ENCODE measurements at regions not wholly inside any gene's neighbourhood (a gene's known extent, or its start where the extent isn't known, plus 50 kb on each side); places are given as distances from the start of the nearest gene placed in this dataset.

DNA sequence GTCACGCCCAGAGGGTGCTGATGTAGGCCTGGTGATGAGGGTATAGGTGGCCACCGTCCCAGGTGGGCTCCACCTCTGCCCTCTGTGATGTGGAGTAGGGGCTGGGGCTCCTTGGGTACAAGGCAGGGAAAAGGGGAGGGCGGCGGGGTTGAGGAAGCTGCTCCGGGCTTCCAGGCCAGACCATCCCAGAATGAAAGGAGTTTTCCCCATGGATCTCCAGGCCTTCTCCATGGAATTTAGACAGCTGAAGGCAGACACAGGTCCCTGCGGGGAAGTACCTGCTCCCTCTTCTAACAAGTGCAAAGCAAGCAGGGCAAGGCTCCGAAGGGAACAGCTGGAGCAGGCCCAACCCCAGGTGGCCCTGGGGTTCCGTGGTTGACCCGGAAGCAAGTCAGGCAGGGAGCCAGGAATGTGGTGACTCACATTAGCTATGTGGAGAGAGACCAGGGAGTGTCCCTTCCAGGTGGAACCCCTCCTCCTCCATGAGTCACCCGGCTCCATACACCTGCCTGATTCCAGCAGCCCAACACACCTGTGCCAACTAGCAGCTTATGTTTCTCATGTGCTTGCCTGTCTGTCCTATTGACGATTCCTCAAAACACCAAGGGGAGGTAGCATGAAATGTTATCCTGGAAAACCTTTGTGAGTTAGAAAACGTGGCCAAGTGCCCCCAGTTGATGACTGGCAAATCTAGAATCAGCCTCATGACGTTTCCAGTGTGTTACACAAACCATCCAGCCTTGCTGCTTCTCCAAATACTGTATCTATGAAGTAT, 59.7 kb upstream of the SNX9 start (continued):
- TF ChIP-seq, protein P1, sequence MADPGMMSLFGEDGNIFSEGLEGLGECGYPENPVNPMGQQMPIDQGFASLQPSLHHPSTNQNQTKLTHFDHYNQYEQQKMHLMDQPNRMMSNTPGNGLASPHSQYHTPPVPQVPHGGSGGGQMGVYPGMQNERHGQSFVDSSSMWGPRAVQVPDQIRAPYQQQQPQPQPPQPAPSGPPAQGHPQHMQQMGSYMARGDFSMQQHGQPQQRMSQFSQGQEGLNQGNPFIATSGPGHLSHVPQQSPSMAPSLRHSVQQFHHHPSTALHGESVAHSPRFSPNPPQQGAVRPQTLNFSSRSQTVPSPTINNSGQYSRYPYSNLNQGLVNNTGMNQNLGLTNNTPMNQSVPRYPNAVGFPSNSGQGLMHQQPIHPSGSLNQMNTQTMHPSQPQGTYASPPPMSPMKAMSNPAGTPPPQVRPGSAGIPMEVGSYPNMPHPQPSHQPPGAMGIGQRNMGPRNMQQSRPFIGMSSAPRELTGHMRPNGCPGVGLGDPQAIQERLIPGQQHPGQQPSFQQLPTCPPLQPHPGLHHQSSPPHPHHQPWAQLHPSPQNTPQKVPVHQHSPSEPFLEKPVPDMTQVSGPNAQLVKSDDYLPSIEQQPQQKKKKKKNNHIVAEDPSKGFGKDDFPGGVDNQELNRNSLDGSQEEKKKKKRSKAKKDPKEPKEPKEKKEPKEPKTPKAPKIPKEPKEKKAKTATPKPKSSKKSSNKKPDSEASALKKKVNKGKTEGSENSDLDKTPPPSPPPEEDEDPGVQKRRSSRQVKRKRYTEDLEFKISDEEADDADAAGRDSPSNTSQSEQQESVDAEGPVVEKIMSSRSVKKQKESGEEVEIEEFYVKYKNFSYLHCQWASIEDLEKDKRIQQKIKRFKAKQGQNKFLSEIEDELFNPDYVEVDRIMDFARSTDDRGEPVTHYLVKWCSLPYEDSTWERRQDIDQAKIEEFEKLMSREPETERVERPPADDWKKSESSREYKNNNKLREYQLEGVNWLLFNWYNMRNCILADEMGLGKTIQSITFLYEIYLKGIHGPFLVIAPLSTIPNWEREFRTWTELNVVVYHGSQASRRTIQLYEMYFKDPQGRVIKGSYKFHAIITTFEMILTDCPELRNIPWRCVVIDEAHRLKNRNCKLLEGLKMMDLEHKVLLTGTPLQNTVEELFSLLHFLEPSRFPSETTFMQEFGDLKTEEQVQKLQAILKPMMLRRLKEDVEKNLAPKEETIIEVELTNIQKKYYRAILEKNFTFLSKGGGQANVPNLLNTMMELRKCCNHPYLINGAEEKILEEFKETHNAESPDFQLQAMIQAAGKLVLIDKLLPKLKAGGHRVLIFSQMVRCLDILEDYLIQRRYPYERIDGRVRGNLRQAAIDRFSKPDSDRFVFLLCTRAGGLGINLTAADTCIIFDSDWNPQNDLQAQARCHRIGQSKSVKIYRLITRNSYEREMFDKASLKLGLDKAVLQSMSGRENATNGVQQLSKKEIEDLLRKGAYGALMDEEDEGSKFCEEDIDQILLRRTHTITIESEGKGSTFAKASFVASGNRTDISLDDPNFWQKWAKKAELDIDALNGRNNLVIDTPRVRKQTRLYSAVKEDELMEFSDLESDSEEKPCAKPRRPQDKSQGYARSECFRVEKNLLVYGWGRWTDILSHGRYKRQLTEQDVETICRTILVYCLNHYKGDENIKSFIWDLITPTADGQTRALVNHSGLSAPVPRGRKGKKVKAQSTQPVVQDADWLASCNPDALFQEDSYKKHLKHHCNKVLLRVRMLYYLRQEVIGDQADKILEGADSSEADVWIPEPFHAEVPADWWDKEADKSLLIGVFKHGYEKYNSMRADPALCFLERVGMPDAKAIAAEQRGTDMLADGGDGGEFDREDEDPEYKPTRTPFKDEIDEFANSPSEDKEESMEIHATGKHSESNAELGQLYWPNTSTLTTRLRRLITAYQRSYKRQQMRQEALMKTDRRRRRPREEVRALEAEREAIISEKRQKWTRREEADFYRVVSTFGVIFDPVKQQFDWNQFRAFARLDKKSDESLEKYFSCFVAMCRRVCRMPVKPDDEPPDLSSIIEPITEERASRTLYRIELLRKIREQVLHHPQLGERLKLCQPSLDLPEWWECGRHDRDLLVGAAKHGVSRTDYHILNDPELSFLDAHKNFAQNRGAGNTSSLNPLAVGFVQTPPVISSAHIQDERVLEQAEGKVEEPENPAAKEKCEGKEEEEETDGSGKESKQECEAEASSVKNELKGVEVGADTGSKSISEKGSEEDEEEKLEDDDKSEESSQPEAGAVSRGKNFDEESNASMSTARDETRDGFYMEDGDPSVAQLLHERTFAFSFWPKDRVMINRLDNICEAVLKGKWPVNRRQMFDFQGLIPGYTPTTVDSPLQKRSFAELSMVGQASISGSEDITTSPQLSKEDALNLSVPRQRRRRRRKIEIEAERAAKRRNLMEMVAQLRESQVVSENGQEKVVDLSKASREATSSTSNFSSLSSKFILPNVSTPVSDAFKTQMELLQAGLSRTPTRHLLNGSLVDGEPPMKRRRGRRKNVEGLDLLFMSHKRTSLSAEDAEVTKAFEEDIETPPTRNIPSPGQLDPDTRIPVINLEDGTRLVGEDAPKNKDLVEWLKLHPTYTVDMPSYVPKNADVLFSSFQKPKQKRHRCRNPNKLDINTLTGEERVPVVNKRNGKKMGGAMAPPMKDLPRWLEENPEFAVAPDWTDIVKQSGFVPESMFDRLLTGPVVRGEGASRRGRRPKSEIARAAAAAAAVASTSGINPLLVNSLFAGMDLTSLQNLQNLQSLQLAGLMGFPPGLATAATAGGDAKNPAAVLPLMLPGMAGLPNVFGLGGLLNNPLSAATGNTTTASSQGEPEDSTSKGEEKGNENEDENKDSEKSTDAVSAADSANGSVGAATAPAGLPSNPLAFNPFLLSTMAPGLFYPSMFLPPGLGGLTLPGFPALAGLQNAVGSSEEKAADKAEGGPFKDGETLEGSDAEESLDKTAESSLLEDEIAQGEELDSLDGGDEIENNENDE (IDR thresholded peaks at IDR 0.05; ENCODE audit: low read depth, low read length) = no peak
- TF ChIP-seq MYC (IDR thresholded peaks at IDR 0.05; ENCODE audit: low read depth, low read length) = peak; percentile 30; the same call in 1 of the 2 replicates
- no peak for TF ChIP-seq MYC (CRISPR knock-in tag; IDR thresholded peaks at IDR 0.05; ENCODE audit: borderline replicate concordance, low read depth)
- no peak for TF ChIP-seq ZNF707 (CRISPR knock-in tag; conservative IDR thresholded peaks at IDR 0.05)
- peak in 1 of 2 experiments; percentile 16; a peak in 1 of 4 replicates for TF ChIP-seq RAD21 (CRISPR knock-in tag; conservative IDR thresholded peaks at IDR 0.05 in 1 of 2, IDR thresholded peaks at IDR 0.05 in 1 of 2)
- TF ChIP-seq CHD1 (IDR thresholded peaks at IDR 0.05; ENCODE audit: low read length) = no peak
- no peak for TF ChIP-seq BACH1 (tag; IDR thresholded peaks at IDR 0.05)
- TF ChIP-seq RHOXF2B (CRISPR knock-in tag; conservative IDR thresholded peaks at IDR 0.05) = 0 out of 2 replicates have a peak, but pooled peaks have one; percentile 37
- TF ChIP-seq RFX1 (IDR thresholded peaks at IDR 0.05) = no peak
- no peak for TF ChIP-seq PHB (CRISPR knock-in tag; IDR thresholded peaks at IDR 0.05)
- no peak for TF ChIP-seq ZNF3 (CRISPR knock-in tag; IDR thresholded peaks at IDR 0.05)
- TF ChIP-seq SP2 (IDR thresholded peaks at IDR 0.05; ENCODE audit: extremely low read depth, low read depth, low read length, poor library complexity, severe bottlenecking) = no peak
- no peak for TF ChIP-seq SRSF1 (IDR thresholded peaks at IDR 0.05; ENCODE audit: low read depth, low read length)
- peak; percentile 21; the same call in 1 of the 2 replicates for TF ChIP-seq CREM (IDR thresholded peaks at IDR 0.05; ENCODE audit: low read depth)
- TF ChIP-seq TARDBP (IDR thresholded peaks at IDR 0.05) = no peak
- TF ChIP-seq, protein P2, sequence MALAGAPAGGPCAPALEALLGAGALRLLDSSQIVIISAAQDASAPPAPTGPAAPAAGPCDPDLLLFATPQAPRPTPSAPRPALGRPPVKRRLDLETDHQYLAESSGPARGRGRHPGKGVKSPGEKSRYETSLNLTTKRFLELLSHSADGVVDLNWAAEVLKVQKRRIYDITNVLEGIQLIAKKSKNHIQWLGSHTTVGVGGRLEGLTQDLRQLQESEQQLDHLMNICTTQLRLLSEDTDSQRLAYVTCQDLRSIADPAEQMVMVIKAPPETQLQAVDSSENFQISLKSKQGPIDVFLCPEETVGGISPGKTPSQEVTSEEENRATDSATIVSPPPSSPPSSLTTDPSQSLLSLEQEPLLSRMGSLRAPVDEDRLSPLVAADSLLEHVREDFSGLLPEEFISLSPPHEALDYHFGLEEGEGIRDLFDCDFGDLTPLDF (CRISPR knock-in tag; IDR thresholded peaks at IDR 0.05) = no peak
- TF ChIP-seq E2F3 (CRISPR knock-in tag; IDR thresholded peaks at IDR 0.05) = no peak

Data from K562 (cell line).